H7 (cell line): ENCODE measurements at regions not wholly inside any gene's neighbourhood (a gene's known extent, or its start where the extent isn't known, plus 50 kb on each side); places are given as distances from the start of the nearest gene placed in this dataset.
A peak's percentile ranks its signal among the peaks of the same experiment; 100 is the strongest.
"Not testable (repeated sequence)": the region's sequence is repeated elsewhere in the genome, so short reads cannot be mapped to it uniquely, and the experiment has no call there.

ENCODE experiments used
- DNase-seq: peaks from one replicate; pipeline ENCODE4 v3.0.0; 2012
- H3K27me3 ChIP-seq: 2 replicates; pipeline ENCODE4 v1.6.0; 2011; ENCODE audit warnings: mild to moderate bottlenecking, low read length; ENCODE audit not compliant: control insufficient read depth, insufficient read depth
- H3K36me3 ChIP-seq: replicated peaks from 2 replicates; pipeline ENCODE4 v1.5.1; 2011; ENCODE audit warnings: low read length; ENCODE audit not compliant: control insufficient read depth, insufficient read depth
- H3K4me3 ChIP-seq: 2 replicates; pipeline ENCODE4 v1.5.1; 2011; ENCODE audit warnings: low read depth, mild to moderate bottlenecking, control low read depth, low read length, moderate library complexity; ENCODE audit not compliant: insufficient read depth

DNA sequence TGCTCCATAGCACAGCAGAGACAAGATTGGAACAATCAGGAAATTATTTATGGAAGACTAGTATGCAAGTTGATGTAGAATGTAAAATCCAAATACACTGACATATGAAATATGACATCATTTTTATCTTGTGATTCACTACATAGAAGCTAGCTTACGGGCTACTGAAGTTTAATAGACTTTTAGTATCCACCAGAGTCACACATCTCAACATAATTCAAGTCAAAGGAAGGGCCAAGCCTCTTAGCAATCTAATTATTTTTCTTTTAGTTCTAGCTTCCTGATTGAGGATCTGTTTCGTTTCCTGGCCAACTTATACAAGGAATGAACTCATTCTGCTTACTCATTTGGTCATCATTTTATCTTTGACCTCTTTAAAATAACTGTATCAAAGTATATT lies 234.4 kb upstream of the CHRM3 start:
- Histone ChIP-seq H3K27me3 (no peaks in the 10 kb centered on the region), H3K36me3 (no peaks in the 10 kb centered on the region), H3K4me3 (no peak overlapping the region)
- no peak for DNase-seq

- H3K4me3 ChIP-seq = no peak overlapping the region
- H3K27me3 ChIP-seq = no peaks in the 10 kb centered on the region
- H3K36me3 ChIP-seq = no peaks in the 10 kb centered on the region
- DNase-seq = no peak
Measured at GRCh38 chr1:239140968-239141367, 245.4 kb upstream of the CHRM3 start.

- no peak for DNase-seq
- Histone ChIP-seq H3K27me3 (no peaks in the 10 kb centered on the region), H3K4me3 (no peak overlapping the region), H3K36me3 (no peaks in the 10 kb centered on the region)
Measured at GRCh38 chr1:239139801-239140200, 246.6 kb upstream of the CHRM3 start.

GRCh38 chr1:239128541-239128940 lies 257.8 kb upstream of the CHRM3 start:
- H3K36me3 ChIP-seq = no peaks in the 10 kb centered on the region
- H3K4me3 ChIP-seq = no peak overlapping the region
- no peak for DNase-seq

DNA sequence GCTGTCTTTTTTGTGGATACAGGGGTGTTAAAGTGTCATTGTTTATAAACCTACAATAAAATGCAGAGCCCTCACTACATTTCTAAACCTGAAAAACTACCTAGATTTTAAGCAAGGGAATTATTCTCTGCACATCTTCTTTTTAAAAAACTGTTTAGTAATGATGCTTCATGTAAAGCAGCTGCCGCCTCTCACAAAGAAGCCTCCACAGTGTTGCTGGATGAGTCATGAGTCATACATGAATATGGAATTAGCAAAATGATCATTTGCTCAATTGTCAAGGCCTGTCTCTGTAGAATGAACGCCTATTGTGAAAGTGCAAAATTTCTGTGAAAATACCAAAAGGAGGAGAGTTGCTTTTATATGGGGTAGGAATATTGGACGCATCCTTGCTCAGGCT lies 259.5 kb upstream of the CHRM3 start:
- Histone ChIP-seq H3K36me3 (no peaks in the 10 kb centered on the region), H3K27me3 (no peaks in the 10 kb centered on the region), H3K4me3 (no peak overlapping the region)
- no peak for DNase-seq

More at GRCh38 chr1:239128541-239128940, 257.8 kb upstream of the CHRM3 start:
- H3K27me3 ChIP-seq = no peaks in the 10 kb centered on the region

GRCh38 chr1:239125893-239126292 lies 260.5 kb upstream of the CHRM3 start:
- no peak for DNase-seq
- Histone ChIP-seq H3K4me3 (no peak overlapping the region), H3K27me3 (no peaks in the 10 kb centered on the region), H3K36me3 (no peaks in the 10 kb centered on the region)

GRCh38 chr1:239125027-239125426 lies 261.3 kb upstream of the CHRM3 start:
- Histone ChIP-seq H3K36me3 (no peaks in the 10 kb centered on the region), H3K27me3 (no peaks in the 10 kb centered on the region), H3K4me3 (no peak overlapping the region)
- peak; percentile 26 for DNase-seq

- H3K36me3 ChIP-seq = no peaks in the 10 kb centered on the region
- no peaks in the 10 kb centered on the region for H3K27me3 ChIP-seq
- DNase-seq = no peak
- H3K4me3 ChIP-seq = no peak overlapping the region
Measured at GRCh38 chr1:239123260-239123659, 263.1 kb upstream of the CHRM3 start.

GRCh38 chr1:239112101-239112935 lies 274.1 kb upstream of the CHRM3 start:
- Histone ChIP-seq H3K36me3 (no peaks in the 10 kb centered on the region), H3K27me3 (no peaks in the 10 kb centered on the region), H3K4me3 (no peak overlapping the region)
- DNase-seq = no peak

DNA sequence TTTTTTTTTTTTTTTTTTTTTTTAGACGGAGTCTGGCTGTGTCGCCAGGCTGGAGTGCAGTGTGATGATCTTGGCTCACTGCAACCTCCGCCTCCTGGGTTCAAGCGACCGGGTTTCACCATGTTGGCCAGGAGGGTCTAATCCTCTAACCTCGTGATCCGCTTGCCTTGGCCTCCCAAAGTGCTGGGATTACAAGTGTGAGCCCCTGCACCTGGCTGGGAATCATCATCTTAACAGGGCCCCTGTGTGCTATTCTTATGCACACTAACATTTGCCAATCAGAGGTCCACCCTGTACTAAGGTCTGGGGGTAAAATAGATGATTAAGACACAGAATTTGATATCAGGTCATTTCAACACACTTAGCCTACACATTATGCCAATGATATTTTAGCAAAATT lies 278.7 kb upstream of the CHRM3 start:
- no peaks in the 10 kb centered on the region for H3K36me3 ChIP-seq
- no peak for DNase-seq
- no peaks in the 10 kb centered on the region for H3K27me3 ChIP-seq
- H3K4me3 ChIP-seq = no peak overlapping the region

GRCh38 chr1:239106689-239107088 lies 279.7 kb upstream of the CHRM3 start:
- H3K27me3 ChIP-seq, H3K4me3 ChIP-seq, DNase-seq, H3K36me3 ChIP-seq: not testable (repeated sequence)

DNA sequence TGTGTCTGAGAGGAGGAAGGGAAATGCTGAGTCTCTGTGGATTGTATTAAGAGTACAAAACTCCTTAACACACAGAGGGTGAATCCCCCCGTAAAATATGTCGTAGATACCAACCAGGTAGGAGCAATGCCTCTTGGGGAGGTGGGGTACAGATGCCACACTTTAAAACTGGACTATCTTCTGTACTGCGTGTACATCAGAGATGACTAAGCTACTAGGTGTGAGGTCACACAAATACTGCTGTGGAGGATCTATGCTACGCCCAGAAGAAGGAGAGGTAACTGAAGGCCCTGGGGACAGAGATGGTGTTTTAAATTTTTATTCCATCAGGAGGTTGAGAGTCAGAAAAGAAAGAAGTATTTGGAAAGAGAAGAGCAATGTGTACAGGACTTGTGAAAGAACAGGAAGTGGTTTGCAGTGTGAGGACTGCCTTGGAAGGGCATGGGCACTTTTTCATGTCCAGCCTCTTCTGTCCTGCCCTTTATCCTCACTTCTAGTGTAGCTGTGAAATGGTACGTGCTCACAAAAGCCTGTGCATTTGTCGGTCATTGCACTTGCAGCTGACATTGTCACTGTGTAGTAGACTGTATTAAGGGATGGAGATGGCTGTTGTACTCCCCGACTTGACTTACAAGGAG lies 287.8 kb upstream of the CHRM3 start:
- no peak overlapping the region for H3K4me3 ChIP-seq
- no peaks in the 10 kb centered on the region for H3K36me3 ChIP-seq
- DNase-seq = no peak

DNA sequence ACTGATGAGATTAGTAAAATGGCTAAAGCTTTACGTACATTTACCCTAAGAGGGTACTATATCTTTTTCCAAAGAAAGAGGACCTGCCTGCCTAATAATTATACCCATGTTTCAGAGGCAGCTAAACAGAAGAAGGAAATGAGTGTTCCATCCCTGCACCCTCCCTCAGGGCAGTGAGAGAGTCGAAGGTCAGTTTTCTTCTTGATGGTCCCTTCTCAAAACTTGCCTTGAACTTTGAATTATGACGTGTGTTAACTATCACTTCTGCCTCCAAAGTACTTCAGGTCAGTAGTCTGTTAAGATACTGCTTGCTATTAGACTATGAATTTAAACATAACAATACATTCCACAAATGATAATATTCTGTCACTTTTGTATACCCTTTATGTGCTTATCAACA lies 294.8 kb upstream of the CHRM3 start:
- H3K36me3 ChIP-seq = no peaks in the 10 kb centered on the region
- H3K4me3 ChIP-seq = no peak overlapping the region
- no peaks in the 10 kb centered on the region for H3K27me3 ChIP-seq
- no peak for DNase-seq

More for the DNA sequence above, 287.8 kb upstream of the CHRM3 start:
- H3K27me3 ChIP-seq = no peaks in the 10 kb centered on the region

DNA sequence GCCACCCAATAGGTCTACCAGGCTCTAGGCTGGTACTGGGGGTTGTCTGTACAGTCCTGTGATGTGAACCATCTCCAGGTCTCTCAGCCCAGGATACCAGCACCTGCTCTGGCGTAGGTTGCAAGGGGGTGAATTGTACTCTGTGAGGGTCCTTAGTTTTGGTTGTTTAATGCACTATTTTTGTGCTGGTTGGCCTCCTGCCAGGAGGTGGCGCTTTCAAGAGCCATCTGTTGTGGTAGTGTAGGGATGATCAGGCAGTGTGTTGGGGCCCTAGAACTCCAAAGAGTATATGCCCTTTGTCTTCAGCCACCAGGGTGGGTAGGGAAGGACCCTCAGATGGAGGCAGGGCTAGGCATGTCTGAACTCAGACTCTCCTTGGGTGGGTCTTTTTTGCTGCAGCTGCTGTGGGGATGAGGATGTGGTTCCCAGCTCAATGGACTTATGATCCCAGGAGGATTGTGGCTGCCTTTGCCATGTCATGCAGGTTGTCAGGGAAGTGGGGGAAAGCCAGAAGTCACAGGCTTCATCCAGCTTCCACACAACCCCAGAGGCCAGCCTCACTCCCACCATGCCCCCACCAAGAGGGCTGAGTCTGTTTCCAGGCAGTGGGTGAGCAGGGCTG lies 301.8 kb upstream of the CHRM3 start:
- no peaks in the 10 kb centered on the region for H3K27me3 ChIP-seq
- DNase-seq = no peak
- H3K4me3 ChIP-seq = no peak overlapping the region
- no peaks in the 10 kb centered on the region for H3K36me3 ChIP-seq

- H3K4me3 ChIP-seq, H3K36me3 ChIP-seq, DNase-seq, H3K27me3 ChIP-seq: not testable (repeated sequence)
Measured at GRCh38 chr1:239081947-239082346, 304.4 kb upstream of the CHRM3 start.
